Stimulated activated CD8-positive, alpha-beta memory T cell treated with anti-CD3 and anti-CD28 coated beads, Interleukin-15, amount 100 ng/mL, for 1 hour (primary cell): ENCODE measurements at regions not wholly inside any gene's neighbourhood (a gene's known extent, or its start where the extent isn't known, plus 50 kb on each side); places are given as distances from the start of the nearest gene placed in this dataset.

Experiments used
- DNase-seq: peaks from one replicate; pipeline ENCODE4 v3.0.0-alpha.2; 2020; ENCODE audit warnings: low read depth

- no peak for DNase-seq
Measured at GRCh38 chr15:62545467-62546227, 380.6 kb upstream of the C2CD4B start.

DNA sequence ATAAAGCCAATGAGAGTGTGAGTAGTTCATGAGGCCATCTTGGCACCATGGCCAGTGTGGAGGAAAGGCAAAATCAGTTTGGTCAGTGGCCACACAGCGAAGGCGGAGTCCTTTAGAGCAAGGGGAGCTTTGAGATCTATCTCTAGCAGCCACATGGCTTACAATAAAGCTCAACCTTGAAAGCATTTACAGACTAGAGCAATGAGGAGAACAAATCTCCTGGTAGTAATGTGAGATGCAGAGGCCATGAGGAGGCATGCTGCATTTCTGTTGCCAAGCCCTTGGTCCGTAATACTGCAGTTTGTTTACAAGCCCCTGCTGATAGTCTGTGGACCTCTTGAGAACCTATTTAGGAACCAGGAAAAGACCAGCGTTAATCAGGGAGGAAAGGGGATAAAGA lies 381.5 kb upstream of the C2CD4B start:
- DNase-seq: no peak

GRCh38 chr15:62547584-62547983 lies 382.5 kb upstream of the C2CD4B start:
- no peak for DNase-seq

DNA sequence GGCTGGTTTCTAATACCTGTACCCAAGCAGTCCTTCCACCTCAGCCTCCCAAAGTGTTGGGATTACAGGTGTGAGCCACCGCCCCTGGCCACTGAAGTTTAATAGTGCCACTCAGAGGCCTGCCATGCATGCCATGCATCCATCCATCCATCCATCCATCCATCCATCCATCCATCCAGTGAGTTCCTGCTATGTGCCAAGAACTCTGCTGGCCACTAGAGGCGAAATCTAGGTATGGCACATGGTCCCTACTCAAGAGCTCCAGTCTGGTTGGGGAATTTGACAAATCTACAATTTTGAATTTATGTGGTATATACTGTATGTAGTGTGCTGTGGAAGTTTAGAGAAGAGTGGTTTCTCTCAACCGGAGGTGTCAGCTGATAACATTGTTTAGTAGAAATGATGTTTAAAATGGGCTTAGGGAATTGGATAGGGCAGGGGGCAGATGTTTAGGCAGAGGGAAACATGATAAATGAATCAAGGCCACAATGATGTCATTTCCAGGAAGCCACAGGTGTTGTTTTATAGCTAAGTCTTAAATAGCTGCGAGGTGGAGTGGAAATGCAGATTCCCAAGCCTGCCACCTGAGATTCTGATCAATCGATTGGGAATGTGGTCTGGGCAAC lies 384.4 kb upstream of the C2CD4B start:
- DNase-seq: no peak

- no peak for DNase-seq
Measured at GRCh38 chr15:62550106-62550505, 385.0 kb upstream of the C2CD4B start.

- no peak for DNase-seq
Measured at GRCh38 chr15:62552444-62552843, 387.4 kb upstream of the C2CD4B start.

DNA sequence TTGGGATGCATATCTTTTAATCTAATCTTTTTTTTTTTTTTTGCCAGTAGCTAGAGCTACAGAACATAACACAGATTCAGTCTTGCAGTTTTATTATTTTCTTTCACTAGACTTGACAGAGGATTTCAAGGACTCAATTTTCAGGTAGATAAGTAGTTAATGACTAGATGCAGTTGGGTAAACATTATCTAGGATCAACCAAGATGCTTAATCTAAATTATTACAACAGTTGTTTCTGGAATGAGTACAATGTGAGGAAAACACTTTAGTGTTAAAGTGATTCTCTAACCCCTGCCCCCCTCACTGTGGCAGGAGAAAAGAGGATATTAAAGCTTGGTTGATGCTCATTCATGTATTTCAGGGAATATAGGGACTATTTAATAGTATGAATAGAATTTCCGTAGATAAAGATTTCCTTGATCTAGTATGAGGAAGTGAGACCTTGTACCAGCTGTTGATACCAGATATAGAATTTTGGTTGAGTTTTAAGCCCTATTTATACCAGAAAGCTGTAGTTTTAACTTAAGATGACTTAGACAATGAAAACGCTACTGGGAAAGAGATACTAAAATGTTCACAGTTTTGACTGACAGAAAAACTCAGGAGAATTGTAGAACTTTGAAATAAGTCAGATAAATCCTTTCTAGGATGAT lies 389.0 kb upstream of the C2CD4B start:
- no peak for DNase-seq

DNA sequence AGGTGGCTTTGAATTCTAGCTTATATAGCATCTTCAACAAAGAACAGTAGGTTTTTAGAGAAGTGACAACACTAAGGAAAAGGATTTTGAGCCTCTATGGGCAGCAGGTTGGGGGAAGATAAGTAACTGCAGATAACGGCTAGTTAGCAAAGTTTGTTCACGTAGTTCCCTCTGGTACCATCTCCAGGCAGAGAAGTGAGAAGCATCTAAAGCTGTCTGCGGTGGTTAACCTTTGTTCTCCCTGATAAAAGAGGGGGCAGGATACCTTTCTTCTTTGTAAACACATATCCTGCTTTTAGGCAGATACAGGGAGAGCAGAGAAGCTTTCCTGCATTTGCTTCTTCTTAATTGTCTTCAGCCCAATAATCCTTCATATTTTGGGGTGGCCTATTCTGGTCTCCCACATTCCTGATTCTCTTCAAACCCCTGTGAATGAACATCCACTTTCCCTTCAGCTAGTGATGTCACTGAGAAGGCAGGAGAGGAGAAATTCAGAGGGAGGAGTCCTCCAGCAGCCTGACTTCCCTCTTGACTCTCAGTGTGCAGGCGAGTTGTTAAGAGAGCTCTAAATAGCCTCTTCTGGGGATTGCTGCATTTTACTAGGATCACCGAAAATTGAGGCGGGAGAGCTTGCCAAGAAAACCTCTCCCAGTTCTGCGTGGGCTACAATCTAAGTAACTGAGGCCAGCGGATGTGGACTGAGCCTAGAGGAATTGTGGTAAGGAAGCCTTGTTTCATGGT lies 393.7 kb upstream of the C2CD4B start:
- DNase-seq: no peak

GRCh38 chr15:62559381-62559733 lies 394.3 kb upstream of the C2CD4B start:
- DNase-seq: no peak

DNA sequence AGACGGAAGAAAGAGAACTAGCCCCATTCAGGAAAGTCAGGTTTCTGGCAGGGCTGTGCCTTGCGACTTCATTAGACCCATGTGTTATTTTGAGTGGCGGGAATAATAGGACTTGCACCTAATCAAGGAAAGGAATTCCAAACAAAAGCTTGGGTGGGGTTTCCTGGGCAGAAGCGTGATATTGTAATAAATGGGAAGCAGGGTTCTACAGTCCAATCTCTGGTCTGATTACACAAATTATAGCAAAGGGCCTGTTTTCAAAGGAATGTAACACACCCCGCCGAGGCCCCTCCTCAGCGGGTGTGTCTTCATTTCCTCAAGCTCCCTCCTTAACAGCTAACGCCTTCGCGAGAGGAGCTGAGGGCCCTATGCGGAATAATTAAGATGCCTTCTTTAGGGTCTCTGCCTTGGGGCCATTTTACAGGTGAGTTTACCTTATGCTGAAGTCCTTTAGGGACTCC lies 396.0 kb upstream of the C2CD4B start:
- DNase-seq: no peak

DNA sequence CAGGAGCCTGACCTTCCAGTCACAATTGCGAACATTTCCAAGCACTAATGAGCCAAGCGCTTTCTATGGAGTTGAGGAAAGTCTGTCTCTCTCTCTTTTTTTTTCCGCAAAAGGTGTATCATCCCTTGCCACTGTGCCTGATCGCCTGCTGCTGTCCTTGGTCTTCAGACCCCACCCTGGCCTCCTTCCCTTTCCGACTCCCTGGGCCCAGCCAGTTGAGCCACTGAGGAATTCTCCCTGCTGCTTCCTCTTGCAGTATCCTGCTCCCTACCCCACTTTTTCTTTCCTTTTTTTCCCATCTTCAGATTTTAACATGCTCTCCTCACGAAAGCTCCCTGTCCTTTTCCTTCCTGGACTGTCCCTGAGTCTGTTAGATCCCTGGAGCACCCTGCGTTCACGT lies 396.5 kb upstream of the C2CD4B start:
- no peak for DNase-seq

GRCh38 chr15:62564886-62565633 lies 400.0 kb upstream of the C2CD4B start:
- DNase-seq: no peak

DNA sequence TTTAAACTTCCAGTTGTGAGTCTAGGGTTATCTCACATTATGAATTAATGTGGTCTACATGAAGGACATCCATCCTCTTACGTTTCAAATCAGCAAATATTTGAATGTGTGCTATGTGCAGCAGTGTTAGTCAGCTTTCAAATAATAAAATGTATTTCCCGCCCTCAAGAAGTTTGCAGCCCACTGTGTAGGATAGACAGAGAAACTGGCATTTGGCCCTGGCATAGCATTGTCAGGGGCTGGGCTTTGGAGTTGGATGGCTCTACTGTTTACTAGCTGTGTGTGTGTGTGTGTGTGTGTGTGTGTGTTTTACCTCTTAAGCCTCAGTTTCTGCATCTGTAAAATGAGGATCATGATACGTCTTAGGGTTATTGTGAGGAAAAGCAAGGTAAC lies 400.5 kb upstream of the C2CD4B start:
- no peak for DNase-seq

DNA sequence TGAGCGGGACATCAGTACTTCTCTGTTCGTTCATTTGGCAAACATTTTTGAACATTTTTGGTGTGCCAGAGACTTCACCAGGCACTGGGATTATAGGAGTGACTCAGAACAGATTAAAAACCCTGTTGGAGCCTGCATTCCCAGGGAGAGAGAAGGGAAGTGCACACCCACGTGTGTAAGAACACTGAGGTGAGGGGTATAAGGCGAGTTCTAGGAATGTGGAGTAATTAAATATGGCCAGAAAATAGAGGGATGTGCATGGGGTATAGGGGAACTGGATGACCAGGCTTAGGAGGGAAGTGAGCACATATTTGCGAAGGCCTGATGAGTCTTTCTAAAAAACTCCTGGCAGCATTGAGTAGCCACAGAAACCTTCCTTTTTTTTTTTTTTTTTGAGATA lies 401.2 kb upstream of the C2CD4B start:
- DNase-seq: no peak

DNA sequence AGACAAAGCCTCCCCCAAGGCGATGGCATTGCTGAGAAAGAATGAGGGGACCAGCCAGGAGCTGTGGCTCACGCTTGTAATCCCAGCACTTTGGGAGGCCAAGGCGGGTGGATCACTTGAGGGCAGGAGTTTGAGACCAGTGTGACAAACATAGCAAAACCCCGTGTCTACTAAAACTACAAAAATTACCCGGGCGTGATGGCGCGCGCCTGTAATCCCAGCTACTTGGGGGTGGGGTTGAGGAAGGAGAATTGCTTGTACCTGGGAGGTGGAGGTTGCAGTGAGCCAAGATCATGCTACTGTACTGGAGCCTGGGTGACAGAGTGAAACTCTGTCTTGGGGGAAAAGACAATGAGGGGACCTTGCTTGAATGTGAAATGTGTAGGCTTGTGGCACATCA lies 402.4 kb upstream of the C2CD4B start:
- no peak for DNase-seq

DNA sequence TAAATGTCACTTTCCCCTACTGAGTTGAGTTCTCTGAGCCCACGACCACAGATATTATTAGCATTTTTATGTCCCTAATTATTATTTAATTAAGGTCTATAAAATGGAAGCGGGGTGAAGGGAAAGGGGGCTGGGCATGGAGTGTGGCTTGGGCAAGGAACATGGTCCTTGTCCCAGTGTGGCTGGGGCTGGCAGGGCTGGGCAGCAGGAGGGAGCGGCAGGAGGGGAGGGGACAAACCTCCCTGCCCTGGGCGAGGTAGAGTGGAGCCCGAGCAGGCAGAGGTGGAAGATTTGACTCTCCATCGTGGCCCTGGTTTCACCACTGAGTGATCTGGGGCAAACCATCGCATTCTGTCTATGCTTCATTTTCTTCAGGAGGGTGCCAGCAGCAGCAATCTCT lies 402.9 kb upstream of the C2CD4B start:
- no peak for DNase-seq

DNA sequence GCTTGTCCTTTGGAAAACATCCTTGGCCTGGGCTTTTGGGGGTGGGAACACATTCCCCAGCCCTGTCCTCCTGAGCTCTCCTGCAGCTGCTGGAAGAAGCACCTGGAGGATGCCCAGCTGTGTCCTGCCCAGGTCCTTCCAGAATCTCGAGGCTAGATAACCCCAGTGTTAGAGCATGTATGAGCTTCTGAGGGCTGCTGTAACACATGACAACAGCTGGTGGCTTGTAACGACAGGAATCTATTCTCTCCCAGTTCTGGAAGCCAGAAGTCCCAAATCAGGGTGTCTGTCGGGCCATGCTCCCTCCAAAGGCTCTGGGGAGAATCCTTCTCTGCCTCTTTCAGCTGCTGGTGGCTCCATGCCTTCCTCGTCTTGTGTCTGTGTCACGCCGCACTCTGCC lies 403.6 kb upstream of the C2CD4B start:
- no peak for DNase-seq

DNA sequence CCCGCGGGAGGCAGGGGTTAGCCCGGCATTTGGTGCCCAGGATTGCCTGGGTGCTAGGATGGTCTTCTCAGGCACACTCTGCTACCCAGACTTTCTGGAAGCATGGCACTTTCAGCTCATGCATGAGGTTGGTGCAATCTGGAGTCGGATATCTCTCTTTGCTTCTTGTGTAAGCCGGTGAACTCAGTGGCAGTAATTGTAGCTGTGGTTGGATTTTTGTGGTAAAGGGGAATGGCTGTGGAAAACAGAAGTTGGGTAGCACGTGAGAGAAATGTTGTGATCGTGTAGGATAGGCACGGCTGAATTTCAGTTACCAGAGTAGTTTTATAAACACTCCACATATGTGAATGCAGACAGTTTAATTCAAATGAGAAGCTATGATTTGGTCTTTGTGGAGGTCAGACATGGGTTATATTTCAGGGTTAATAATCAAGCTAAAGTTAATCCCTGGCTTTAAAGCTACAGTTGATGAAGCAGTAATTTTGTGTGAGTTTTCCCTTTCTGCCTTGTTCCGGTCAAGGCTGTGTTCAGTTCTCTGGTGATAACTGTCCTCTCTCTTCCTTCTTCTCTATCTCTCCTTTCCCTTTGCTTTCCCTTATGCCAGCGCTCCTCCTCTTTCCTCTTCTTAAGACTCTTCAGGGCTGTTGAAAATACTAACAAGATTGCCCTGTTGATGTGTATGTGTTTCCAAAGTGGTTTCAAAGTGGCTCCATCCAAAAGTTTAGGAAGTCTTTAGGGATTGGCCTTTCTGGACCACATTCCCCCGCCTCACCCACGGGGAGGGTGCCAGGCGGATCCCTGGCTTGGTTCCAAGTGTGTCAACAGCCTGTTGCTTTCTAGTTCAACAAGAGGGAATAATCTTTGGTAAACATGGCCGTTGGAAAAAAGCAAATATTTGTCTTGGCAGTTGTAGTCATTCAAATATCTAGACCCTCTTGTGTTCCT lies 404.6 kb upstream of the C2CD4B start:
- DNase-seq: no peak

- DNase-seq: no peak
Measured at GRCh38 chr15:62570405-62570783, 405.3 kb upstream of the C2CD4B start.

- no peak for DNase-seq
Measured at GRCh38 chr15:62571072-62571471, 406.0 kb upstream of the C2CD4B start.

GRCh38 chr15:62572797-62573196 lies 407.7 kb upstream of the C2CD4B start:
- no peak for DNase-seq
